Loucy (cell line): ENCODE measurements at regions not wholly inside any gene's neighbourhood (a gene's known extent, or its start where the extent isn't known, plus 50 kb on each side); places are given as distances from the start of the nearest gene placed in this dataset.

ENCODE experiments used
- H2AFZ ChIP-seq: fragments of 200-600 bp; sonication (generic); 2 replicates; pipeline ENCODE4 v1.6.0; 2016; ENCODE audit warnings: antibody characterized with exemption, mild to moderate bottlenecking, low read length, moderate library complexity
- H3F3A ChIP-seq: fragments of 200-600 bp; 2 replicates; pipeline ENCODE4 v1.6.0; 2016; ENCODE audit warnings: antibody characterized with exemption, low read depth, mild to moderate bottlenecking
- H3K27me3 ChIP-seq: fragments of 200-600 bp; sonication (generic); 2 replicates; pipeline ENCODE4 v1.6.1; 2014; ENCODE audit warnings: low read length, mild to moderate bottlenecking; ENCODE audit not compliant: insufficient read depth, poor library complexity, severe bottlenecking
- H3K36me3 ChIP-seq: fragments of 200-600 bp; sonication (generic); 2 replicates; pipeline ENCODE4 v1.6.1; 2016; ENCODE audit warnings: low read length; ENCODE audit not compliant: insufficient read depth
- H3K4me1 ChIP-seq: fragments of 200-600 bp; sonication (generic); 2 replicates; pipeline ENCODE4 v1.5.1; 2014; ENCODE audit warnings: low read length, mild to moderate bottlenecking; ENCODE audit not compliant: insufficient read depth, poor library complexity, severe bottlenecking
- H3K4me2 ChIP-seq: fragments of 200-600 bp; sonication (generic); 2 replicates; pipeline ENCODE4 v1.6.0; 2014; ENCODE audit warnings: antibody characterized with exemption, low read length, low read depth, mild to moderate bottlenecking; ENCODE audit not compliant: poor library complexity, severe bottlenecking
- H3K4me3 ChIP-seq: fragments of 200-600 bp; sonication (generic); 2 replicates; pipeline ENCODE4 v1.5.1; 2014; ENCODE audit warnings: low read length, mild to moderate bottlenecking, mixed read lengths; ENCODE audit not compliant: poor library complexity, severe bottlenecking
- H3K79me2 ChIP-seq: fragments of 200-600 bp; sonication (generic); 2 replicates; pipeline ENCODE4 v1.6.1; 2014; ENCODE audit warnings: low read length; ENCODE audit not compliant: insufficient read depth
- H3K9ac ChIP-seq: fragments of 200-600 bp; sonication (generic); 2 replicates; pipeline ENCODE4 v1.6.0; 2014; ENCODE audit warnings: mild to moderate bottlenecking, low read depth, low read length, moderate library complexity; ENCODE audit not compliant: poor library complexity, severe bottlenecking
- H3K9me2 ChIP-seq: fragments of 200-600 bp; sonication (generic); replicated peaks from 2 replicates; pipeline ENCODE4 v1.6.1; 2016; ENCODE audit warnings: low read depth, low read length, mixed read lengths
- H3K9me3 ChIP-seq: fragments of 200-600 bp; sonication (generic); 2 replicates; pipeline ENCODE4 v1.6.1; 2014; ENCODE audit warnings: mild to moderate bottlenecking, antibody characterized with exemption, low read length, low read depth; ENCODE audit not compliant: insufficient read depth
- H4K20me1 ChIP-seq: fragments of 200-600 bp; sonication (generic); 2 replicates; pipeline ENCODE4 v1.6.0; 2014; ENCODE audit warnings: antibody characterized with exemption, low read length, mild to moderate bottlenecking; ENCODE audit not compliant: insufficient read depth, poor library complexity, severe bottlenecking
- EZH2phosphoT487 ChIP-seq: fragments of 200-600 bp; IDR thresholded peaks from 2 replicates; pipeline ENCODE4 v1.6.1; 2018; ENCODE audit warnings: antibody characterized with exemption, mild to moderate bottlenecking, moderate library complexity, borderline replicate concordance
- TF ChIP-seq, protein P1 (sequence below): fragments of 200-600 bp; sonication (generic); conservative IDR thresholded peaks from 2 replicates; pipeline ENCODE4 v1.5.1; 2014; ENCODE audit warnings: mild to moderate bottlenecking, antibody characterized with exemption, low read length

DNA sequence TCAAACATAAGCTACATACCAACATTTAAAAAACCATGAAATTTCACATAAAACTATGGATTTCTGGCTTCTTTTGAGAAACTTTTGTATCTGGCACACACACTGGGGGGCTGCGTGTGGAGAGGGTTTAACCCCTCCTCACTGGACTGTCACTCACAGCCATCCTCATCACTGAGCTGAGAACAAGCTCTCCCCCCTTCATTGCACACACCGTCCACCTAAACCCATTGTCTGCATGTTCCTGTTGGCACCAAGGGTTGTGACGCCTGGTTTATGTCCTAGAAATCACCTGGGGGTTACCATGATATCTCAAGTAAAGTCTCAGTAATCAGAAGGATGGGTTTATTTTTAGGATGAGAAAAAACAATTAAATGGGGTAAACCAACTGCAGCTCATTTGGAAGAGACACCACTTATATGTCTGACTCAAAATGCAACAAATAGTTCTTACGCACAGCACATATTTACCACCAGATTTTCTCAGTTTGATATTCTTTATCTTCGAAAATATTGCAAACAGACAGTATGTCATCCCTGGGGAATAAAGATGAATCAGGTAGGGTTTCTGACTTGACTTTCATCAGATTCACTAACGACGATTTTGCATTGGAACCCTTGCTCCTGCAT lies 218.5 kb upstream of the KLF6 start:
- no peak for TF ChIP-seq EZH2phosphoT487
- TF ChIP-seq, protein P1, sequence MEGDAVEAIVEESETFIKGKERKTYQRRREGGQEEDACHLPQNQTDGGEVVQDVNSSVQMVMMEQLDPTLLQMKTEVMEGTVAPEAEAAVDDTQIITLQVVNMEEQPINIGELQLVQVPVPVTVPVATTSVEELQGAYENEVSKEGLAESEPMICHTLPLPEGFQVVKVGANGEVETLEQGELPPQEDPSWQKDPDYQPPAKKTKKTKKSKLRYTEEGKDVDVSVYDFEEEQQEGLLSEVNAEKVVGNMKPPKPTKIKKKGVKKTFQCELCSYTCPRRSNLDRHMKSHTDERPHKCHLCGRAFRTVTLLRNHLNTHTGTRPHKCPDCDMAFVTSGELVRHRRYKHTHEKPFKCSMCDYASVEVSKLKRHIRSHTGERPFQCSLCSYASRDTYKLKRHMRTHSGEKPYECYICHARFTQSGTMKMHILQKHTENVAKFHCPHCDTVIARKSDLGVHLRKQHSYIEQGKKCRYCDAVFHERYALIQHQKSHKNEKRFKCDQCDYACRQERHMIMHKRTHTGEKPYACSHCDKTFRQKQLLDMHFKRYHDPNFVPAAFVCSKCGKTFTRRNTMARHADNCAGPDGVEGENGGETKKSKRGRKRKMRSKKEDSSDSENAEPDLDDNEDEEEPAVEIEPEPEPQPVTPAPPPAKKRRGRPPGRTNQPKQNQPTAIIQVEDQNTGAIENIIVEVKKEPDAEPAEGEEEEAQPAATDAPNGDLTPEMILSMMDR, result no peak
- no peaks in the 10 kb centered on the region for H4K20me1 ChIP-seq
- H3K4me2 ChIP-seq, result no peak overlapping the region
- H3K4me3 ChIP-seq, result no peak overlapping the region
- no peak overlapping the region for H3K9ac ChIP-seq
- H3K36me3 ChIP-seq, result no peaks in the 10 kb centered on the region
- H3K79me2 ChIP-seq, result no peaks in the 10 kb centered on the region
- H2AFZ ChIP-seq, result no peak overlapping the region
- H3K27me3 ChIP-seq, result no peaks in the 10 kb centered on the region
- H3F3A ChIP-seq, result no peaks in the 10 kb centered on the region
- no peaks in the 10 kb centered on the region for H3K9me2 ChIP-seq
- no peaks in the 10 kb centered on the region for H3K9me3 ChIP-seq
- H3K4me1 ChIP-seq, result no peaks in the 10 kb centered on the region

DNA sequence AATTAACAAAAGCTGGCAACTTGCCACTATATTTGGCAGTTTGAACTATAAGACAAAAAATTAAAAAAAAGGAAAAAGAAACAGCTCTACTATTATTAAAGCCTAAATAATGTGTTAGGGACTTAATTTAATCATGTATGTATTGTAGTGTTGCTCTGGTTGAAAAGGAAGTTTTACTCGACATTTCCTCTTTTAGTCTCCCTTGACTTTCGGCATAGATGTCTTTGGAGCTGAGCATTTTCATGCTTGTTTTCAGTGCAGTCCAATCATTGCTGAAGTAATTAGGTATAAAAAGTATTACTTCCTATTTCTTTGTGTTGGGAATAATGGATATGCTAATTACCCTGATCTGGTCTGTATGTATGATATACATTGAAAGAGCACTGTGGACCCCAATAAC lies 216.8 kb upstream of the KLF6 start:
- H2AFZ ChIP-seq, result no peak overlapping the region
- TF ChIP-seq, protein P1, result no peak
- no peak for TF ChIP-seq EZH2phosphoT487
- no peaks in the 10 kb centered on the region for H3K36me3 ChIP-seq
- H4K20me1 ChIP-seq, result no peaks in the 10 kb centered on the region
- no peak overlapping the region for H3K4me3 ChIP-seq
- H3K79me2 ChIP-seq, result no peaks in the 10 kb centered on the region
- no peaks in the 10 kb centered on the region for H3K9me3 ChIP-seq
- H3K9me2 ChIP-seq, result no peaks in the 10 kb centered on the region
- H3F3A ChIP-seq, result no peaks in the 10 kb centered on the region
- H3K4me1 ChIP-seq, result no peaks in the 10 kb centered on the region
- no peaks in the 10 kb centered on the region for H3K27me3 ChIP-seq
- no peak overlapping the region for H3K9ac ChIP-seq
- no peak overlapping the region for H3K4me2 ChIP-seq

- Histone ChIP-seq H3K9ac (no peak overlapping the region), H3K4me1 (no peaks in the 10 kb centered on the region), H3K4me2 (no peak overlapping the region), H3K27me3 (no peaks in the 10 kb centered on the region), H3K4me3 (no peak overlapping the region), H3K79me2 (no peaks in the 10 kb centered on the region), H3K36me3 (no peaks in the 10 kb centered on the region), H4K20me1 (no peaks in the 10 kb centered on the region), H2AFZ (no peak overlapping the region), H3K9me3 (no peaks in the 10 kb centered on the region), H3K9me2 (no peaks in the 10 kb centered on the region), H3F3A (no peaks in the 10 kb centered on the region)
- no peak for TF ChIP-seq EZH2phosphoT487
- TF ChIP-seq, protein P1, result no peak
These were observed 214.6 kb upstream of the KLF6 start for GRCh38 chr10:3999642-4000041.
